Gastrocnemius medialis (tissue), 4 donors: ENCODE measurements at regions not wholly inside any gene's neighbourhood (a gene's known extent, or its start where the extent isn't known, plus 50 kb on each side); places are given as distances from the start of the nearest gene placed in this dataset.

Experiments
- ATAC-seq, 2 donors: fragments of 150-250 bp; one replicate each; pipeline ENCODE4 v1.9.1; 2016
- DNase-seq, 2 donors: peaks; one replicate each; pipeline ENCODE4 v3.0.0-alpha.2; 2019
- H3K27ac ChIP-seq, 4 donors: fragments of 200-600 bp; sonication (generic); 1 replicate in 1 of 4; 2 replicates in 3 of 4; pipeline ENCODE4 v1.5.1; 2016 to 2018; ENCODE audit warnings: mild to moderate bottlenecking in 2 of 4, moderate library complexity in 1 of 4
- H3K27me3 ChIP-seq, 3 donors: fragments of 200-600 bp; sonication (generic) in 2 of 3; 1 replicate in 1 of 3; 2 replicates in 2 of 3; pipeline versions ENCODE4 v1.5.1 to v1.6.0; 2016 to 2019; ENCODE audit warnings: mild to moderate bottlenecking in 1 of 3, moderate library complexity in 1 of 3
- H3K36me3 ChIP-seq, 2 donors: fragments of 200-600 bp; sonication (generic) in 1 of 2; one replicate each; pipeline ENCODE4 v1.5.1; 2017 to 2018
- H3K4me1 ChIP-seq, 2 donors: fragments of 200-600 bp; sonication (generic) in 1 of 2; one replicate each; pipeline ENCODE4 v1.5.1; 2016 to 2017; ENCODE audit warnings: mild to moderate bottlenecking in 2 of 2
- H3K4me3 ChIP-seq, 4 donors: fragments of 200-600 bp; sonication (generic) in 3 of 4; 1 replicate in 1 of 4; 2 replicates in 3 of 4; pipeline ENCODE4 v1.5.1; 2016 to 2019; ENCODE audit warnings: mild to moderate bottlenecking in 2 of 4
- H3K9me3 ChIP-seq, 3 donors: fragments of 200-600 bp; sonication (generic) in 2 of 3; 1 replicate in 1 of 3; 2 replicates in 2 of 3; pipeline ENCODE4 v1.5.1; 2016 to 2019
- POLR2A ChIP-seq, 2 donors: fragments of 450-650 bp; IDR thresholded peaks; one replicate each; pipeline ENCODE4 v1.6.1; 2017; ENCODE audit warnings: antibody characterized with exemption in 2 of 2, mild to moderate bottlenecking in 2 of 2, moderate library complexity in 2 of 2
- in situ Hi-C, 4 donors: fragments of 200-750 bp; cut with MboI; loops; one replicate each; pipeline versions ENCODE4 v1.15.0 to v1.8.0; 2017; ENCODE audit warnings: low sequenced_read_pairs in 4 of 4
- intact Hi-C: fragments of 100-400 bp; cut with DNase I; formaldehyde crosslinking; loops from one replicate; pipeline ENCODE4 v1.15.1; 2023; ENCODE audit warnings: low total_unique reads
- TF ChIP-seq, protein P1 (sequence below), 5 experiments: fragments of 450-650 bp in 3 of 5; fragments of 200-600 bp in 2 of 5; sonication (generic) in 2 of 5; IDR thresholded peaks in 4 of 5; conservative IDR thresholded peaks in 1 of 5; 1 replicate in 4 of 5; 2 replicates in 1 of 5; pipeline ENCODE4 v1.5.1; 2016 to 2019; ENCODE audit warnings: antibody characterized with exemption in 5 of 5, mild to moderate bottlenecking in 3 of 5, moderate library complexity in 3 of 5

GRCh38 chr18:78664048-78664447 lies 315.6 kb upstream of the SALL3 start:
- H3K27me3 ChIP-seq: no peaks in the 10 kb centered on the region
- H3K36me3 ChIP-seq: no peaks in the 10 kb centered on the region
- no peak for ATAC-seq
- TF ChIP-seq POLR2A (IDR thresholded peaks at IDR 0.05): no peak
- H3K9me3 ChIP-seq: no peaks in the 10 kb centered on the region
- in situ Hi-C loops (no loop called here), intact Hi-C loops (no loop called here)
- H3K4me1 ChIP-seq: no peaks in the 10 kb centered on the region
- DNase-seq: no peak
- H3K4me3 ChIP-seq: no peak overlapping the region
- H3K27ac ChIP-seq: no peak overlapping the region

DNA sequence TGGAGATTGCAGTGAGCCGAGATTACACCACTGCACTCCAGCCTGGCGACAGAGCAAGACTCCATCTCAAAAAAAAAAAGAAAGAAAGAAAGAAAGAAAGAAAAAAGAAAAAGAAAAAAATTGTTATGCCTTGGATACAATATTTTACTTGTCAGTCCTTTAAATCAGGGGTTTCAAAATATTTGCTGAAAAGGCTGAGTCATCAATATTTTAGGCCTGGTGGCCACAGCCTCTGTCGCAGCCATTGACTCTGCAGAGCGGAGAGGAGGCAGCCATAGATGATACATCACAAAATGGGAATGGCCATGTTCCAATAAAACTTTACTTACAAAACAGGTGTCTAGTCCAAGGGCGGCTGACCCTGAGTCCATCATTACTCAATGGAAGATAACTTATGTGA lies 314.8 kb upstream of the SALL3 start:
- Histone ChIP-seq H3K9me3 (no peaks in the 10 kb centered on the region), H3K4me3 (no peak overlapping the region), H3K27ac (no peak overlapping the region), H3K27me3 (no peaks in the 10 kb centered on the region), H3K4me1 (no peaks in the 10 kb centered on the region), H3K36me3 (no peaks in the 10 kb centered on the region)
- in situ Hi-C loops: no loop called here
- intact Hi-C loops: no loop called here
- no peak for ATAC-seq
- TF ChIP-seq POLR2A (IDR thresholded peaks at IDR 0.05): no peak
- TF ChIP-seq, protein P1, sequence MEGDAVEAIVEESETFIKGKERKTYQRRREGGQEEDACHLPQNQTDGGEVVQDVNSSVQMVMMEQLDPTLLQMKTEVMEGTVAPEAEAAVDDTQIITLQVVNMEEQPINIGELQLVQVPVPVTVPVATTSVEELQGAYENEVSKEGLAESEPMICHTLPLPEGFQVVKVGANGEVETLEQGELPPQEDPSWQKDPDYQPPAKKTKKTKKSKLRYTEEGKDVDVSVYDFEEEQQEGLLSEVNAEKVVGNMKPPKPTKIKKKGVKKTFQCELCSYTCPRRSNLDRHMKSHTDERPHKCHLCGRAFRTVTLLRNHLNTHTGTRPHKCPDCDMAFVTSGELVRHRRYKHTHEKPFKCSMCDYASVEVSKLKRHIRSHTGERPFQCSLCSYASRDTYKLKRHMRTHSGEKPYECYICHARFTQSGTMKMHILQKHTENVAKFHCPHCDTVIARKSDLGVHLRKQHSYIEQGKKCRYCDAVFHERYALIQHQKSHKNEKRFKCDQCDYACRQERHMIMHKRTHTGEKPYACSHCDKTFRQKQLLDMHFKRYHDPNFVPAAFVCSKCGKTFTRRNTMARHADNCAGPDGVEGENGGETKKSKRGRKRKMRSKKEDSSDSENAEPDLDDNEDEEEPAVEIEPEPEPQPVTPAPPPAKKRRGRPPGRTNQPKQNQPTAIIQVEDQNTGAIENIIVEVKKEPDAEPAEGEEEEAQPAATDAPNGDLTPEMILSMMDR (IDR thresholded peaks at IDR 0.05 in 4 of 5, conservative IDR thresholded peaks at IDR 0.05 in 1 of 5): no peak
- DNase-seq: no peak

DNA sequence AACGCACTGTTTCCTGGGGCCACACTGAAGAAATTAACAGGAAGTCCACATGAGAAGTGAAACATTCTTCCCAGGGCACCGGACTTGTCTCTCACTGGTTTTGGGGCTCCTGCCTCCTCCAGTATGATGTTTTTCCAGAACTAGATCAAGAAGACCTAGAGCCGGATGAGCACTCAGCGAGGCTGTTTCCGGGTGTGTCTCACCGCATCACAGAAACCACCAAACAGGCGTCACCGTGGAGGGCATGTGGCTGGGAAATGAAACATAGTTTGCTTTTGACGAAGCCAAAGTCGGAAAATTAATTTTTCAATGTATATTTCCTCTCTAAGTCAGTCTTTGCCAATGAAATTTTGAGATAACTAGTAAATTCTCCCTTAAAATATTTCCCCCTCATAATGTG lies 314.0 kb upstream of the SALL3 start:
- no peak overlapping the region for H3K27ac ChIP-seq
- ATAC-seq (no peak), DNase-seq (no peak)
- intact Hi-C loops: no loop called here
- no peaks in the 10 kb centered on the region for H3K9me3 ChIP-seq
- H3K4me3 ChIP-seq: no peak overlapping the region
- H3K36me3 ChIP-seq: no peaks in the 10 kb centered on the region
- no peak for TF ChIP-seq POLR2A (IDR thresholded peaks at IDR 0.05)
- TF ChIP-seq, protein P1 (IDR thresholded peaks at IDR 0.05 in 4 of 5, conservative IDR thresholded peaks at IDR 0.05 in 1 of 5): no peak
- in situ Hi-C loops: no loop called here
- no peaks in the 10 kb centered on the region for H3K4me1 ChIP-seq
- H3K27me3 ChIP-seq: no peaks in the 10 kb centered on the region

GRCh38 chr18:78666666-78667335 lies 312.8 kb upstream of the SALL3 start:
- H3K9me3 ChIP-seq: no peaks in the 10 kb centered on the region
- DNase-seq: no peak
- no peaks in the 10 kb centered on the region for H3K4me1 ChIP-seq
- TF ChIP-seq POLR2A (IDR thresholded peaks at IDR 0.05): no peak
- TF ChIP-seq, protein P1 (IDR thresholded peaks at IDR 0.05 in 4 of 5, conservative IDR thresholded peaks at IDR 0.05 in 1 of 5): no peak
- in situ Hi-C loops (no loop called here), intact Hi-C loops (no loop called here)
- ATAC-seq: no peak
- H3K27me3 ChIP-seq: no peaks in the 10 kb centered on the region
- H3K36me3 ChIP-seq: no peaks in the 10 kb centered on the region
- no peak overlapping the region for H3K4me3 ChIP-seq
- H3K27ac ChIP-seq: no peak overlapping the region

DNA sequence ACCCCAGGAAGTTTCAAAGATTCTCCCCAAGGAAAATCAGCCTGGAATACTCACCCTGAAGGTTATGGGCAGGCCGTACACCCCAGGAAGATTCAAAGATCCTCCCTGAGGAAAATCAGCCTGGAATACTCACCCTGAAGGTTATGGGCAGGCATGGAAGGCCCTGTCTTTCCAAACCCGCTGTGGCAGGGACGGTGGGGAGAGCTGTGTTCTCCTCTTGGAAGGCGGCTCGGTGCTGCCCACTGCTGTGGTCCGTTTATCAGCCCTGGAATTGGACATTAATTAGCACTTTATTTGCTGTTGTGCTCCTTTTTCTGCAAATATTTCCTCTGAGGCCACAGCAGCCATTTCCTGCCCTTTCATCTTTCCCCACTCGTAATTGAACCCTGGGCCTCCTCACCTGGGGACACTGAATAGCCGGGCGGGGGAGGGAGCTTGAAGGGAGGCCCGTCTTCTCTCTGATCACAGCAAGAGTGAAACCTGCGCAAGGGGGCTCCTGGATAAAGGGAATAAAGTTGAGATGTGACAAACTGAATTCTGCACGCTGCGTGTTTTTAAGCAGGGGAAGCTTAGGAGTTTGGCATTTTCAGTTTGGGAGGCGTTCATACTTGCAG lies 308.7 kb upstream of the SALL3 start:
- in situ Hi-C loops: no loop called here
- H3K9me3 ChIP-seq: no peaks in the 10 kb centered on the region
- intact Hi-C loops: no loop called here
- no peak for DNase-seq
- no peak overlapping the region for H3K27ac ChIP-seq
- ATAC-seq: no peak
- H3K4me3 ChIP-seq: no peak overlapping the region
- no peaks in the 10 kb centered on the region for H3K27me3 ChIP-seq
- TF ChIP-seq, protein P1 (IDR thresholded peaks at IDR 0.05 in 4 of 5, conservative IDR thresholded peaks at IDR 0.05 in 1 of 5): no peak
- TF ChIP-seq POLR2A (IDR thresholded peaks at IDR 0.05): no peak
- no peaks in the 10 kb centered on the region for H3K4me1 ChIP-seq
- H3K36me3 ChIP-seq: no peaks in the 10 kb centered on the region
